ENCODE measurements at regions not wholly inside any gene's neighbourhood (a gene's known extent, or its start where the extent isn't known, plus 50 kb on each side); places are given as distances from the start of the nearest gene placed in this dataset.

GRCh38 chr19:30153326-30154210 lies 211.5 kb downstream of the URI1 start:
- TF ChIP-seq CTCF (conservative IDR thresholded peaks at IDR 0.05; ENCODE audit: low read depth, low read length) (no peak), POLR2A (IDR thresholded peaks at IDR 0.05; ENCODE audit: low read depth, low read length) (no peak), ELK1 (IDR thresholded peaks at IDR 0.05; ENCODE audit: borderline replicate concordance, low read depth, low read length) (no peak), SMC3 (IDR thresholded peaks at IDR 0.05; ENCODE audit: low read depth, low read length) (no peak), RFX5 (IDR thresholded peaks at IDR 0.05; ENCODE audit: low read depth, low read length) (no peak), CHD1 (IDR thresholded peaks at IDR 0.05; ENCODE audit: low read depth, low read length) (no peak), RAD21 (IDR thresholded peaks at IDR 0.05; ENCODE audit: low read length) (no peak)

All from IMR-90 (cell line).